Spleen (tissue), 11 donors: ENCODE measurements at regions not wholly inside any gene's neighbourhood (a gene's known extent, or its start where the extent isn't known, plus 50 kb on each side); places are given as distances from the start of the nearest gene placed in this dataset.

ENCODE experiments used
- DNase-seq: peaks from one replicate; pipeline ENCODE4 v3.0.0-alpha.2; 2020
- H3K27ac ChIP-seq, 8 donors: fragments of 200-600 bp; sonication (generic) in 7 of 8; 1 replicate in 4 of 8; 2 replicates in 4 of 8; pipeline versions ENCODE4 v1.5.0 to v1.8.0; 2016 to 2021; ENCODE audit warnings: inconsistent platforms in 4 of 8, mild to moderate bottlenecking in 4 of 8, moderate library complexity in 1 of 8
- H3K27me3 ChIP-seq, 7 donors: fragments of 200-600 bp; sonication (generic) in 6 of 7; replicated peaks in 1 of 7; 1 replicate in 4 of 7; 2 replicates in 3 of 7; pipeline versions ENCODE4 v1.5.0 to v1.8.0; 2016 to 2021; ENCODE audit warnings: inconsistent platforms in 3 of 7, mild to moderate bottlenecking in 1 of 7
- H3K36me3 ChIP-seq, 6 donors: fragments of 200-600 bp; sonication (generic) in 5 of 6; 1 replicate in 4 of 6; 2 replicates in 2 of 6; pipeline versions ENCODE4 v1.5.0 to v1.8.0; 2016 to 2021; ENCODE audit warnings: inconsistent platforms in 2 of 6
- H3K4me1 ChIP-seq, 6 donors: fragments of 200-600 bp; sonication (generic) in 5 of 6; 1 replicate in 3 of 6; 2 replicates in 3 of 6; pipeline versions ENCODE4 v1.5.0 to v1.8.0; 2016 to 2021; ENCODE audit warnings: inconsistent platforms in 3 of 6
- H3K4me3 ChIP-seq, 8 donors: fragments of 200-600 bp; sonication (generic) in 7 of 8; 1 replicate in 4 of 8; 2 replicates in 4 of 8; pipeline versions ENCODE4 v1.5.0 to v1.8.0; 2016 to 2021; ENCODE audit warnings: inconsistent platforms in 4 of 8, mild to moderate bottlenecking in 4 of 8, moderate library complexity in 2 of 8
- H3K9me3 ChIP-seq, 8 donors: fragments of 200-600 bp; sonication (generic) in 7 of 8; 1 replicate in 4 of 8; 2 replicates in 4 of 8; pipeline versions ENCODE4 v1.5.0 to v1.8.0; 2016 to 2021; ENCODE audit warnings: inconsistent platforms in 4 of 8
- CTCF ChIP-seq, 11 experiments: fragments of 200-600 bp in 7 of 11; fragments of 450-650 bp in 4 of 11; sonication (generic) in 4 of 11; IDR thresholded peaks in 8 of 11; conservative IDR thresholded peaks in 3 of 11; 1 replicate in 7 of 11; 2 replicates in 4 of 11; pipeline versions ENCODE4 v1.4.0 to v1.8.0; 2016 to 2021; ENCODE audit warnings: antibody characterized with exemption in 11 of 11, inconsistent platforms in 4 of 11, mild to moderate bottlenecking in 1 of 11
- POLR2A ChIP-seq, 3 donors: fragments of 450-650 bp; IDR thresholded peaks; one replicate each; pipeline ENCODE4 v1.5.1; 2017; ENCODE audit warnings: antibody characterized with exemption in 3 of 3, mild to moderate bottlenecking in 1 of 3
- POLR2AphosphoS5 ChIP-seq, 3 donors: sonication (generic); formaldehyde crosslinking; IDR thresholded peaks; one replicate each; pipeline ENCODE4 v1.5.1; 2017; ENCODE audit warnings: antibody characterized with exemption in 3 of 3
- WGBS, 5 donors: extraction: QIAGEN DNeasy Blood & Tissue Kit in 3 of 5; methylation state at CpG; one replicate each; pipeline versions ENCODE4 v1.1.5 to v1.1.7; 2013 to 2018; 5-methylcytosine and 5-hydroxymethylcytosine counted together
- intact Hi-C: fragments of 100-400 bp; cut with DNase I; formaldehyde crosslinking; loops from one replicate; pipeline ENCODE4 v1.15.0; 2023; ENCODE audit warnings: low total_unique reads
- donor health status: healthy with polysubstance abuse.
- donor health status: DM: no; HTN: no; CAD: no; lungs with moderate emphysema.
- donor health status: DM: no; HTN: no; CAD: no.
- donor health status: Bipolar disorder and iron deficiency.
- donor health status: healthy.
- donor health status: DM: no; HTN: no; CAD: no.
- donor health status: DM: yes; HTN: yes; CAD: no.

GRCh38 chrX:14083783-14084182, 54.1 kb upstream of the GEMIN8 start:
- DNase-seq: no peak
- intact Hi-C loops: no loop called here
- Histone ChIP-seq H3K4me3 (no peak overlapping the region), H3K4me1 (no peaks in the 10 kb centered on the region), H3K27ac (no peak overlapping the region), H3K9me3 (no peaks in the 10 kb centered on the region), H3K36me3 (no peaks in the 10 kb centered on the region), H3K27me3 (peaks cover 0 to 21% (median 0%) of the 10 kb centered on the region in 7 donors)
- TF ChIP-seq POLR2AphosphoS5 (IDR thresholded peaks at IDR 0.05) (no peak), POLR2A (IDR thresholded peaks at IDR 0.05) (no peak), CTCF (IDR thresholded peaks at IDR 0.05 in 8 of 11, conservative IDR thresholded peaks at IDR 0.05 in 3 of 11) (no peak)

DNA sequence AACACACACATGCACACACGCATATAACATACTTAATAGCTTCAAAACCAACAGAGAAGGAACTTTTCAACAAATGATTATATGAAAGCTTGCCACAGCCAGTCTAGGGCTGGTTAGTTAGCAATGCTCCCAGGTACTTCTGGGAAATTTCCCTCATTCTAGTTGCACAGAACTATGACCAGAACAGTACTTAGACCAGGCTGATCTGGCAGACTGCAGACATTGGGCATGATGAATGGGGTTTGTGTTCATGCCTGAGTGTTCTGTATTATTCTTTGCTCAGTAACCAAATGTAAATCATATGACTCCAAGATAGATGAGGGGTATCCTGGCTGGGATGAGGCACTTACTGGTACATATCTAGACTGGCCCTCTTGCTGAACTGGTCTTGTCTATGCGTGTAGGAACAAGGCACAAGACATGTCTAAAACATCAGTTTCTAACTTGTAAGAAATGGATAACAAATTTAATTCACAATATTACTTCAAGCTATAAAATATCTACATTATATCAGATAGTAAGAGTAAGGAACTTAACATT, 50.3 kb upstream of the GEMIN8 start:
- H3K27me3 ChIP-seq: peaks cover 0 to 8% (median 0%) of the 10 kb centered on the region in 7 donors
- no peak overlapping the region for H3K4me3 ChIP-seq
- no peaks in the 10 kb centered on the region for H3K36me3 ChIP-seq
- no peak overlapping the region for H3K27ac ChIP-seq
- no peaks in the 10 kb centered on the region for H3K9me3 ChIP-seq
- no peak for TF ChIP-seq POLR2A (IDR thresholded peaks at IDR 0.05)
- TF ChIP-seq CTCF (IDR thresholded peaks at IDR 0.05 in 8 of 11, conservative IDR thresholded peaks at IDR 0.05 in 3 of 11): no peak
- TF ChIP-seq POLR2AphosphoS5 (IDR thresholded peaks at IDR 0.05): no peak
- 63 to 90% (median 82%) methylated on average over 2 of the region's 2 CpGs for WGBS, 5 donors
- no peaks in the 10 kb centered on the region for H3K4me1 ChIP-seq
- no peak for DNase-seq
- intact Hi-C loops: no loop called here
